Mucosa of rectum (tissue), 2 donors: ENCODE measurements at regions not wholly inside any gene's neighbourhood (a gene's known extent, or its start where the extent isn't known, plus 50 kb on each side); places are given as distances from the start of the nearest gene placed in this dataset.
"Not testable (repeated sequence)": the region's sequence is repeated elsewhere in the genome, so short reads cannot be mapped to it uniquely, and the experiment has no call there.

Source experiments
- H3K27ac ChIP-seq, 2 donors: one replicate each; pipeline ENCODE4 v1.7.0; 2013; ENCODE audit warnings: inconsistent platforms in 2 of 2, low read depth in 2 of 2, low read length in 2 of 2
- H3K27me3 ChIP-seq, 2 donors: one replicate each; pipeline ENCODE4 v1.7.0; 2013; ENCODE audit warnings: low read length in 2 of 2; ENCODE audit not compliant: control insufficient read depth in 2 of 2, insufficient read depth in 2 of 2
- H3K36me3 ChIP-seq, 2 donors: one replicate each; pipeline ENCODE4 v1.7.0; 2013; ENCODE audit warnings: low read length in 2 of 2; ENCODE audit not compliant: control insufficient read depth in 2 of 2, insufficient read depth in 2 of 2
- H3K4me1 ChIP-seq, 2 donors: one replicate each; pipeline ENCODE4 v1.7.0; 2013; ENCODE audit warnings: low read length in 2 of 2, mild to moderate bottlenecking in 1 of 2; ENCODE audit not compliant: control insufficient read depth in 2 of 2, insufficient read depth in 2 of 2
- H3K4me3 ChIP-seq, 2 donors: one replicate each; pipeline ENCODE4 v1.7.0; 2013; ENCODE audit warnings: low read length in 2 of 2
- H3K9ac ChIP-seq, 2 donors: one replicate each; pipeline ENCODE4 v1.7.0; 2013; ENCODE audit warnings: low read length in 2 of 2, low read depth in 1 of 2, mild to moderate bottlenecking in 1 of 2
- H3K9me3 ChIP-seq, 2 donors: one replicate each; pipeline ENCODE4 v1.7.0; 2013; ENCODE audit warnings: low read length in 2 of 2; ENCODE audit not compliant: control insufficient read depth in 2 of 2
- donor health status: healthy.
- donor health status: Normal muscosa, but diverticular disease.

GRCh38 chr6:19599796-19600464 is 237.2 kb upstream of the ID4 start:
- Histone ChIP-seq H3K27ac (no peak overlapping the region), H3K9me3 (no peaks in the 10 kb centered on the region), H3K4me3 (no peak overlapping the region), H3K9ac (no peak overlapping the region), H3K27me3 (no peaks in the 10 kb centered on the region), H3K4me1 (no peaks in the 10 kb centered on the region), H3K36me3 (no peaks in the 10 kb centered on the region)

- H3K4me3 ChIP-seq: no peak overlapping the region
- no peaks in the 10 kb centered on the region for H3K27me3 ChIP-seq
- H3K9me3 ChIP-seq: no peaks in the 10 kb centered on the region
- no peaks in the 10 kb centered on the region for H3K4me1 ChIP-seq
- H3K27ac ChIP-seq: no peak overlapping the region
- H3K36me3 ChIP-seq: no peaks in the 10 kb centered on the region
- H3K9ac ChIP-seq: no peak overlapping the region
These were observed 234.6 kb upstream of the ID4 start for GRCh38 chr6:19602434-19603013.

DNA sequence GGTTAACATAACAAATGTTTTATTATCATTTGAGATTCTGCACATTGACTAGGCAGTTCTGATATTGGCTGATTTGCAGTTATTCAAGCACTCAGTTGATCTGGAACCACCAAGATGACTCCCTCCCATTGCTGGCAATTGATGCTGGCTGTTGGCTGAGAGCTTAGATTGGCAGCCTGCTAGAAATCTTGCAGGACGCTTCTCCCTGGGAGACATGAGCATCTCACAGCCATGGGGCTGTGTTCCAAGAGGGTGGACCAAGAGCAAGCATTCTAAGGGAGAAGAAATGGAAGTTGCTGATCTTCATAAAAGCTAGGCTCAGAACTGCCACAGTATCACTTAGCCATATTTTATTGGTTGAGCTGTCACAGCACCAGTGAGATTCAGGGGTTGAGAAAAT is 233.4 kb upstream of the ID4 start:
- Histone ChIP-seq H3K36me3 (no peaks in the 10 kb centered on the region), H3K27me3 (no peaks in the 10 kb centered on the region), H3K9me3 (no peaks in the 10 kb centered on the region), H3K4me1 (no peaks in the 10 kb centered on the region), H3K4me3 (no peak overlapping the region), H3K9ac (no peak overlapping the region), H3K27ac (no peak overlapping the region)

DNA sequence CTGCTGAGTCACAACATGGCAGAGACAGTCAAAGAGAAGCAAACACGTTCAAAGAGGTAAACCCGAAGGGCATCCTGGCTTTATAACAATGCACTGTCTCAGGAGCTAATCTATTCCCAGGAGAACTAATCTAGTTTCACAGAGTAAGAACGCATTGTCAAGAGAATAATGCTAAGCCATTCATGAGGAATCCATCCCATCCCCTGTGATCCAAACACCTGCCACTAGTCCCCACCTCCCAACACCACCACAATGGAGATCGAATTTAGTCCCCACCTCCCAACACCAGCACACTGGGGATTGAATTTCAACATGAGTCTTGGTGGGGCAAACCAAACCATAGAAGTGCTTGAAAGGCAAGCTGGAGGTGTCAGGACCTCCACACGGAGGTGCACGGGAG is 231.5 kb upstream of the ID4 start:
- Histone ChIP-seq H3K36me3 (no peaks in the 10 kb centered on the region), H3K9ac (no peak overlapping the region), H3K4me3 (no peak overlapping the region), H3K4me1 (no peaks in the 10 kb centered on the region), H3K27ac (no peak overlapping the region), H3K9me3 (no peaks in the 10 kb centered on the region), H3K27me3 (no peaks in the 10 kb centered on the region)

DNA sequence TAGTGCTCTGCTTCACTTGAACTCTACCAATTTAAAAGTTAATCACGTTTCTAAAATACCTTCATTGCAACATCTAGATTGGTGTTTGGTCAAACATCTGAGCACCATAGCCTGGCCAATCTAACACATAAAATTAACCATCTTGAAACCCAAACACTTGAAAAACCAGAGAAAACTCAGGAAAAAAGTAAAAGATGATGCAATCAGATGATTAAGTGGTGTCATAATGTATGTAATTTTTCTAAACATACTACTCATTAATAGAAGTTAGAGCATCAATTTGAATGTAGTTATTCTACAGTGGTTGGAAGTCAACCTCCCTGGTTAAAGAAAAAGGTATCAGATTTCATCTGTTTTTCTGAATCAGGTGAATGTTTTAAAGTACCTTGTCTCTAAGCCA is 228.6 kb upstream of the ID4 start:
- Histone ChIP-seq H3K36me3 (no peaks in the 10 kb centered on the region), H3K4me1 (no peaks in the 10 kb centered on the region), H3K27me3 (no peaks in the 10 kb centered on the region), H3K4me3 (no peak overlapping the region), H3K27ac (no peak overlapping the region), H3K9ac (no peak overlapping the region), H3K9me3 (no peaks in the 10 kb centered on the region)

DNA sequence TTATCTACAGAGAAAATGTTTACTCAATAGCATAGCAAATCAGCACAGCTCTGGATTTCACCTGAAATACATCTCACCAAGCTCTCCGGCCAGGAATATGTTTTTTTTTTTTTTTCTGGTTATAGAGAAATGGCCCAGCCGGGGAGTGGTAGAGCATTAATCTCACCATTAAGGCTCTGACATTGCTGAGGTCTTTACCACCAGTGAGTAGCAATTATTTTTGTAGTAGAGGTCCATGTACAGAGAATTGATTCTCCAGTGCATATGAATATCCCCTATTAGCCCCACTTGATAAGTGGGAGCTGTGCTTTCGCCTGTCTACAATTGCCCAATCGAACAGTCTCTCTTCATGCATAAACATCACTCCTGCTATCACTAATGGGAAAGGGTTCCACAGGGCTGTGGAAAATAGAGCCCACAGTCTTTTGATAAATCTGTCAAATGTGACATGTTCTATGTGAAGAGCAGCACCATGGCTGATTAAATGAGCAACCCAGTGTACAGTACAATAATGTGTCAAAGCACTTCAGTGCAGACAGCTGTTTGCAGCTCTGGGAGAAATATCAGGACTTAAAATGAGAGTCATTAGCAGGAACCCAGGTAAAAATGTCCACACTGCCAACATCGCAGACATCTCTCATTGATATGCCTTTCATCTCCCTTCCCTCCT is 227.1 kb upstream of the ID4 start:
- no peak overlapping the region for H3K27ac ChIP-seq
- no peaks in the 10 kb centered on the region for H3K4me1 ChIP-seq
- no peaks in the 10 kb centered on the region for H3K36me3 ChIP-seq
- H3K9ac ChIP-seq: no peak overlapping the region
- H3K27me3 ChIP-seq: no peaks in the 10 kb centered on the region
- no peaks in the 10 kb centered on the region for H3K9me3 ChIP-seq
- H3K4me3 ChIP-seq: no peak overlapping the region

DNA sequence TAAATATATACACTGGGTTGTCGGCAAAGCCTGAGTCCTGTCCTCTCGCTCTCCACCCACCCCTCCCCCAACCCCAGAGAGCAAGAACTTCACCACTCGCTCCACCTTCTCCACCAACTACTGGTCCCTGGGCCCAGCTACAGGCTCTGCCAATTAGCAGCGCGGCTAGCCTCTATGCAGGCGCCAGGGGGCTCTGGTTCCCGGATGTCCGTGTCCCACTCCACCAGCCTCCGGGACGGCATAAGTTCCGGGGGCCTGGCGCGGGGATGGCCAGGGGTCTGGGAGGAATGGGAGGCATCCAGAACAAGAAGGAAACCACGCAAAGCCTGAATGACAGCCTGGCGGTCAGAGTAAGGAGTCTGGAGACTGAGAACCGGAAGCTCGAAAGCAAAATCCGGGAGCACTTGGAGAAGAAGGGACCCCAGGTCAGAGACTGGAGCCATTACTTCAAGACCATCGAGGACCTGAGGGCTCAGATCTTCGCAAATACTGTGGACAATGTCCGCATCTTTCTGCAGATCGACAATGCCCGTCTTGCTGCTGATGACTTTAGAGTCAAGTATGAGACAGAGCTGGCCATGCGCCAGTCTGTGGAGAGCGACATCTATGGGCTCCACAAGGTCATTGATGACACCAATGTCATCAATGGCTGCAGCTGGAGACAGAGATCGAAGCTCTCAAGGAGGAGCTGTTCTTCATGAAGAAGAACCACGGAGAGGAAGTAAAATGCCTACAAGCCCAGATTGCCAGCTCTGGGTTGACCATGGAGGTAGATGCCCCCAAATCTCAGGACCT is 224.3 kb upstream of the ID4 start:
- not testable (repeated sequence) for H3K4me3 ChIP-seq, H3K9me3 ChIP-seq, H3K36me3 ChIP-seq, H3K27me3 ChIP-seq, H3K27ac ChIP-seq, H3K4me1 ChIP-seq, H3K9ac ChIP-seq

DNA sequence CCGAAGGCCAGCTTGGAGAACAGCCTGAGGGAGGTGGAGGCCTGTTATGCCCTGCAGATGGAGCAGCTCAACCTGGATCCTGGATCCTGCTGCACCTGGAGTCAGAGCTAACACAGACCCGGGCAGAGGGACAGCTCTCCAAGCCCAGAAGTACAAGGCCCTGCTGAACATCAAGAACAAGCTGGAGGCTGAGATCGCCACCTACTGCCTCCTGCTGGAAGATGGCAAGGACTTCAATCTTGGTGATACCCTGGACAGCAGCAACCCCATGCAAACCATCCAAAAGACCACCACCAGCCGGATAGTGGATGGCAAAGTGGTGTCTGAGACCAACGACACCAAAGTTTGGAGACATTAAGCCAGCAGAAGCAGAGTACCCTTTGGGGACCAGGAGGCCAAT is 223.5 kb upstream of the ID4 start:
- Histone ChIP-seq H3K4me3 (no peak overlapping the region), H3K9me3 (no peaks in the 10 kb centered on the region), H3K4me1 (no peaks in the 10 kb centered on the region), H3K27ac (no peak overlapping the region), H3K36me3 (no peaks in the 10 kb centered on the region), H3K27me3 (no peaks in the 10 kb centered on the region), H3K9ac (no peak overlapping the region)

DNA sequence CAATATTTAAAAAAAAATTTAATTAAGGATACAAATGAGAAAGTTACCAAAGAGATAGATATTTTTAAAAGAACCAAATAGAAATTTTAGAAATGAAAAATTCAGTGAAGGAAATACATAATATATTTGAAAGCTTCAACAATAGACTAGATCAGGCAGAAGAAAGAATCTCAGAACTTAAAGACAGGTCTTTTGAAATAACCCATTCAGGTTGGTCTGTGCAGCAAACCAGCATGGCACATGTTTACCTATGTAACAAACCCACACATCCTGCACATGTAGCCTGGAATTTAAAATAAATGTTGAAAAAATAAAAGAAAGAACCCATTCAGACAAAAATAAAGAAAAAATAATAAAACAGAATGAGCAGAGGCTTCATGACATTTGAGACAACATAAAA is 221.1 kb upstream of the ID4 start:
- Histone ChIP-seq H3K36me3 (no peaks in the 10 kb centered on the region), H3K4me1 (no peaks in the 10 kb centered on the region), H3K4me3 (no peak overlapping the region), H3K9me3 (no peaks in the 10 kb centered on the region), H3K9ac (no peak overlapping the region), H3K27me3 (no peaks in the 10 kb centered on the region), H3K27ac (no peak overlapping the region)

- H3K27ac ChIP-seq: no peak overlapping the region
- H3K36me3 ChIP-seq: no peaks in the 10 kb centered on the region
- no peaks in the 10 kb centered on the region for H3K27me3 ChIP-seq
- H3K4me1 ChIP-seq: no peaks in the 10 kb centered on the region
- no peaks in the 10 kb centered on the region for H3K9me3 ChIP-seq
- H3K9ac ChIP-seq: no peak overlapping the region
- H3K4me3 ChIP-seq: no peak overlapping the region
These were observed 204.9 kb upstream of the ID4 start for GRCh38 chr6:19632230-19632629.
